IMR-90 (cell line): ENCODE measurements at regions not wholly inside any gene's neighbourhood (a gene's known extent, or its start where the extent isn't known, plus 50 kb on each side); places are given as distances from the start of the nearest gene placed in this dataset.

Experiments used
- ATAC-seq: fragments of 200-7000 bp; cut with Tn5 transposase; 2 replicates; pipeline ENCODE4 v1.9.1; 2020; ENCODE audit warnings: low read depth, mild to moderate bottlenecking, moderate library complexity
- BruUV-seq: library from RNA; stranded (reverse); fragments of 400-500 nt; replicated peaks from 2 replicates; lab custom pipeline; 2021; lab: Mats Ljungman, UMichigan
- CTCF ChIA-PET: fragments of 300-600 bp; formaldehyde crosslinking; extraction: SDS; loops from one replicate; lab custom pipeline; 2021; ENCODE audit warnings: antibody characterized with exemption; lab: Yijun Ruan, JAX
- POLR2A ChIA-PET: fragments of 300-600 bp; sonication (Branson Sonifier 250); formaldehyde crosslinking; loops from one replicate; lab custom pipeline; 2022; ENCODE audit warnings: antibody characterized with exemption; ENCODE audit not compliant: unreplicated experiment; lab: Charles Lee
- DNase-seq: peaks from one replicate; pipeline ENCODE4 v3.0.0; 2013
- H2AFZ ChIP-seq: replicated peaks from 2 replicates; pipeline ENCODE3; 2013; ENCODE audit warnings: low read length, mild to moderate bottlenecking; ENCODE audit not compliant: poor library complexity
- H2AK5ac ChIP-seq: 2 replicates; pipeline ENCODE4 v1.6.1; 2013; ENCODE audit warnings: low read depth, low read length, inconsistent platforms
- H2AK9ac ChIP-seq: replicated peaks from 2 replicates; pipeline ENCODE3; 2013; ENCODE audit warnings: mild to moderate bottlenecking, low read depth, low read length, moderate library complexity; ENCODE audit not compliant: poor library complexity
- H2BK120ac ChIP-seq: 2 replicates; pipeline ENCODE4 v1.6.1; 2013; ENCODE audit warnings: low read depth, low read length, inconsistent platforms
- H2BK15ac ChIP-seq: 3 replicates; pipeline ENCODE4 v1.6.1; 2013; ENCODE audit warnings: low read depth, low read length, inconsistent platforms
- H2BK20ac ChIP-seq: 2 replicates; pipeline ENCODE4 v1.6.1; 2013; ENCODE audit warnings: low read depth, mild to moderate bottlenecking, inconsistent platforms, low read length, moderate library complexity
- H2BK5ac ChIP-seq: 2 replicates; pipeline ENCODE4 v1.6.1; 2013; ENCODE audit warnings: mild to moderate bottlenecking, low read depth, low read length, inconsistent platforms; ENCODE audit not compliant: poor library complexity, severe bottlenecking
- H3K14ac ChIP-seq: replicated peaks from 2 replicates; pipeline ENCODE4 v1.6.1; 2013; ENCODE audit warnings: low read depth, low read length, inconsistent platforms
- H3K18ac ChIP-seq: 2 replicates; pipeline ENCODE4 v1.6.1; 2013; ENCODE audit warnings: low read depth, low read length, control low read depth
- H3K23ac ChIP-seq: 2 replicates; pipeline ENCODE4 v1.6.1; 2013; ENCODE audit warnings: low read depth, low read length, inconsistent platforms
- H3K27ac ChIP-seq: 2 replicates; pipeline ENCODE4 v1.5.1; 2013; ENCODE audit warnings: mild to moderate bottlenecking, control low read depth, low read length; ENCODE audit not compliant: insufficient read depth
- H3K27me3 ChIP-seq: 2 replicates; pipeline ENCODE4 v1.6.1; 2013; ENCODE audit warnings: low read length; ENCODE audit not compliant: control insufficient read depth, insufficient read depth
- H3K36me3 ChIP-seq: 2 replicates; pipeline ENCODE4 v1.6.1; 2013; ENCODE audit warnings: low read length, mixed read lengths; ENCODE audit not compliant: control insufficient read depth, insufficient read depth
- H3K4ac ChIP-seq: 2 replicates; pipeline ENCODE4 v1.6.1; 2013; ENCODE audit warnings: low read depth, low read length, inconsistent platforms
- H3K4me1 ChIP-seq: 2 replicates; pipeline ENCODE4 v1.6.1; 2013; ENCODE audit warnings: low read length, mixed read lengths; ENCODE audit not compliant: control insufficient read depth, insufficient read depth
- H3K4me2 ChIP-seq: 2 replicates; pipeline ENCODE4 v1.6.1; 2013; ENCODE audit warnings: low read depth, mild to moderate bottlenecking, control low read depth, low read length, moderate library complexity
- H3K4me3 ChIP-seq: 2 replicates; pipeline ENCODE4 v1.5.1; 2013; ENCODE audit warnings: low read depth, mild to moderate bottlenecking, control low read depth, low read length, moderate library complexity; ENCODE audit not compliant: insufficient read depth
- H3K56ac ChIP-seq: 2 replicates; pipeline ENCODE4 v1.6.1; 2013; ENCODE audit warnings: low read length, inconsistent platforms; ENCODE audit not compliant: insufficient read depth; ENCODE audit errors: extremely low read depth
- H3K79me1 ChIP-seq, 2 experiments: 2 replicates each; pipeline ENCODE4 v1.6.1; 2013; ENCODE audit warnings: low read length in 2 of 2, inconsistent platforms in 1 of 2, low read depth in 1 of 2
- H3K9ac ChIP-seq: 2 replicates; pipeline ENCODE4 v1.6.1; 2013; ENCODE audit warnings: low read depth, low read length, control low read depth
- H3K9me1 ChIP-seq: 2 replicates; pipeline ENCODE4 v1.6.1; 2013; ENCODE audit warnings: low read length, inconsistent platforms; ENCODE audit not compliant: insufficient read depth
- H3K9me3 ChIP-seq: 2 replicates; pipeline ENCODE4 v1.6.1; 2013; ENCODE audit warnings: low read length; ENCODE audit not compliant: control insufficient read depth, insufficient read depth
- H4K20me1 ChIP-seq: 2 replicates; pipeline ENCODE4 v1.6.1; 2013; ENCODE audit warnings: low read length, inconsistent platforms; ENCODE audit not compliant: insufficient read depth
- H4K5ac ChIP-seq: 2 replicates; pipeline ENCODE4 v1.6.1; 2013; ENCODE audit warnings: mild to moderate bottlenecking, low read depth, low read length, control low read depth
- H4K8ac ChIP-seq, 2 experiments: 2 replicates each; pipeline ENCODE4 v1.6.1; 2013; ENCODE audit warnings: low read depth in 2 of 2, low read length in 2 of 2, control low read depth in 1 of 2, inconsistent platforms in 1 of 2
- H4K91ac ChIP-seq: 2 replicates; pipeline ENCODE4 v1.6.1; 2013; ENCODE audit warnings: low read depth, low read length, inconsistent platforms; ENCODE audit not compliant: insufficient read depth
- BHLHE40 ChIP-seq: fragments of 150-350 bp; IDR thresholded peaks from 2 replicates; pipeline ENCODE4 v1.6.1; 2016; ENCODE audit warnings: mild to moderate bottlenecking, low read depth, low read length
- CEBPB ChIP-seq: IDR thresholded peaks from 2 replicates; pipeline ENCODE4 v1.6.1; 2012; ENCODE audit warnings: low read depth, low read length, improper control_type of control experiment
- CHD1 ChIP-seq: IDR thresholded peaks from 2 replicates; pipeline ENCODE4 v1.6.1; 2012; ENCODE audit warnings: low read depth, low read length, improper control_type of control experiment
- MXI1 ChIP-seq: IDR thresholded peaks from 2 replicates; pipeline ENCODE4 v1.6.1; 2012; ENCODE audit warnings: low read depth, mild to moderate bottlenecking, low read length, moderate library complexity, borderline replicate concordance
- RCOR1 ChIP-seq: IDR thresholded peaks from 2 replicates; pipeline ENCODE4 v1.6.1; 2012; ENCODE audit warnings: mild to moderate bottlenecking, low read length, improper control_type of control experiment; ENCODE audit not compliant: insufficient replicate concordance
- SMC3 ChIP-seq: fragments of 150-350 bp; IDR thresholded peaks from 2 replicates; pipeline ENCODE4 v1.6.1; 2016; ENCODE audit warnings: low read depth, mild to moderate bottlenecking, antibody characterized with exemption, low read length, moderate library complexity
- WGBS, 2 experiments: methylation state at CpG; one replicate each; pipeline versions ENCODE4 v1.1.5 to v1.1.7; 2013; ENCODE audit warnings: missing lambda C conversion rate in 2 of 2; ENCODE audit not compliant: insufficient read length in 1 of 2; ENCODE audit errors: extremely low coverage in 2 of 2; 5-methylcytosine and 5-hydroxymethylcytosine counted together
- dilution Hi-C: fragments of 300-500 bp; cut with HindIII; formaldehyde crosslinking; loops from one replicate; pipeline ENCODE4 v1.14.3; 2018; ENCODE audit warnings: low sequenced_read_pairs; ENCODE audit not compliant: unreplicated experiment
- in situ Hi-C: fragments of 300-500 bp; cut with MboI; formaldehyde crosslinking; loops from 3 replicates; pipeline ENCODE4 v1.14.3; 2019; ENCODE audit warnings: low sequenced_read_pairs, inconsistent platforms, mixed read lengths
- intact Hi-C: fragments of 100-400 bp; cut with micrococcal nuclease; formaldehyde crosslinking; loops from 2 replicates; pipeline ENCODE4 v1.10.0; 2022

DNA sequence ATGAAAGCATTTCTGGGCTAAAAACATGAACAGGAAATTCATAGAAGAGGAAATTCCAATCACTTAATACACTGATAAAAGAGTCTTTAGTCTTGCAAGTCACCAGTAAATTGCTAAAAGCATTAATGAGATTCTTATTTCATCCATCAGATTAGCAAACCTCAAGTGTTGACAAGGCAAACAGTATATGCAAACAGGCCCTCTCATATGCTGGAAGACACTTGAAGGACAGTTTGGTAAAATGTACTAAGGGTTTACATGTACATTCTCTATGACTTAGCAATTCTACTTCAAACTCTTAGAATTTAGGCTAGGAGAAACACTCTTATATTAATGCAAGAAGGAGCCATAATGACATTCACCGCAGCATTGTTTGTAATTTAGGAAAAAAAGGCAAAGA, 586.1 kb upstream of the GBE1 start:
- H3K79me1 ChIP-seq = no peaks in the 10 kb centered on the region
- no peaks in the 10 kb centered on the region for H3K9me1 ChIP-seq
- H3K14ac ChIP-seq = no peak overlapping the region
- H3K9me3 ChIP-seq = no peaks in the 10 kb centered on the region
- no CpG with 5 or more reads among the region's 1 CpG for WGBS, 2 experiments
- ChIA-PET POLR2A (no interaction called here), CTCF (no interaction called here)
- H4K20me1 ChIP-seq = no peaks in the 10 kb centered on the region
- H3K4me1 ChIP-seq = no peaks in the 10 kb centered on the region
- no peak overlapping the region for H4K91ac ChIP-seq
- no peak overlapping the region for H2BK20ac ChIP-seq
- no TSS peak for BruUV-seq
- intact Hi-C loops = no loop called here
- H3K4ac ChIP-seq = no peak overlapping the region
- no peaks in the 10 kb centered on the region for H3K36me3 ChIP-seq
- H2BK15ac ChIP-seq = no peak overlapping the region
- dilution Hi-C loops = no loop called here
- H2AK5ac ChIP-seq = no peak overlapping the region
- in situ Hi-C loops = no loop called here
- no peak for DNase-seq
- no peaks in the 10 kb centered on the region for H3K27me3 ChIP-seq
- H3K23ac ChIP-seq = no peak overlapping the region
- no peak overlapping the region for H3K18ac ChIP-seq
- no peak overlapping the region for H3K9ac ChIP-seq
- no peak overlapping the region for H4K5ac ChIP-seq
- H2BK120ac ChIP-seq = no peak overlapping the region
- H3K27ac ChIP-seq = no peak overlapping the region
- no peak overlapping the region for H4K8ac ChIP-seq
- H3K4me2 ChIP-seq = no peak overlapping the region
- no peak overlapping the region for H2AFZ ChIP-seq
- no peak overlapping the region for H3K56ac ChIP-seq
- H3K4me3 ChIP-seq = no peak overlapping the region
- H2BK5ac ChIP-seq = no peak overlapping the region
- TF ChIP-seq SMC3 (no peak), CHD1 (no peak), RCOR1 (no peak), BHLHE40 (no peak), CEBPB (no peak), MXI1 (no peak)
- no peak for ATAC-seq
- H2AK9ac ChIP-seq = no peak overlapping the region
